ENCODE measurements at regions not wholly inside any gene's neighbourhood (a gene's known extent, or its start where the extent isn't known, plus 50 kb on each side); places are given as distances from the start of the nearest gene placed in this dataset.

DNA sequence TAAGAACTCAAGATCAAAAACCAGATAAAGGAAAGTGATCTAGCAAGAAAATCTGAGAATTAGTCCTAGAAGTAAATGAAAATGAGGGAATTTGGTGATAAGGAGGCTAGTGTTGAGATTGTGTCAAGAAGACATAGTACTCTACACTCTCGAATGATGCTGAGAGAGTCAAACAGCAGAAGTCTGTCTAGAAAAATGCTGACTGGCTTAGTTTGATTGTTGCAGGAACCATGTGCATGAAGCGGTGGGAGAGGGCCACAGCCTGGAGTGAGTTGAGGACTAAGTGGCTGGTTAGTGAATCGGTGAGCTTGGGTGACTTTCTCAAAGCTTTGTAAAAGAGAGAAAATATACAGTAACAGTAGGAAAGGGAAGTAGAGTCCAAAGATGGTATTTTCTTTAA lies 124.5 kb downstream of the LRIG3 start:
- H3K4me3 Mint-ChIP-seq = no peak overlapping the region
- peaks cover 6% of the 10 kb centered on the region for H3K9me3 Mint-ChIP-seq
- no peaks in the 10 kb centered on the region for H3K36me3 Mint-ChIP-seq
- no peaks in the 10 kb centered on the region for H3K27me3 Mint-ChIP-seq
- DNase-seq = no peak
- H3K4me1 Mint-ChIP-seq = no peaks in the 10 kb centered on the region
- no peak overlapping the region for H3K27ac Mint-ChIP-seq

DNA sequence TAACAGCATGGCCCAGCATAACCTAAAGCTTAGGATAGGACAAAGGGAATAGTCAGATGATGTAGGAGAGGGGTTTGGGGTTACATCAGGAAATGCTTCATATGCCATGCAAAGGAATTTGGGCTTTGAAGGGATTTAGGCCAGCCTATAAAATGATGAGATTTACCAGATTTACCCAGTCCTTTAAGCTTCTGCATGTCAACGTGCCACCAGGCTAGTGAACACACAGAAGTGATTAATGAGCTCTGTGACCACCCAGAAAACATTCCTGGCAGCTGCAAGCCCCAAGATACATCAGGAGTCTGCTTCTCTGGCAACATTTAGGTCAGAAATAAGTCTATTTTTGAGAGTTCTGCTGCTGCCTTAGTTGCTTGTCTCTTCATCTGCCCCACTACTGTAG lies 118.3 kb downstream of the LRIG3 start:
- H3K4me3 Mint-ChIP-seq = no peak overlapping the region
- no peaks in the 10 kb centered on the region for H3K4me1 Mint-ChIP-seq
- no peaks in the 10 kb centered on the region for H3K27me3 Mint-ChIP-seq
- peaks cover 2% of the 10 kb centered on the region for H3K9me3 Mint-ChIP-seq
- no peaks in the 10 kb centered on the region for H3K36me3 Mint-ChIP-seq
- no peak for DNase-seq
- no peak overlapping the region for H3K27ac Mint-ChIP-seq

DNA sequence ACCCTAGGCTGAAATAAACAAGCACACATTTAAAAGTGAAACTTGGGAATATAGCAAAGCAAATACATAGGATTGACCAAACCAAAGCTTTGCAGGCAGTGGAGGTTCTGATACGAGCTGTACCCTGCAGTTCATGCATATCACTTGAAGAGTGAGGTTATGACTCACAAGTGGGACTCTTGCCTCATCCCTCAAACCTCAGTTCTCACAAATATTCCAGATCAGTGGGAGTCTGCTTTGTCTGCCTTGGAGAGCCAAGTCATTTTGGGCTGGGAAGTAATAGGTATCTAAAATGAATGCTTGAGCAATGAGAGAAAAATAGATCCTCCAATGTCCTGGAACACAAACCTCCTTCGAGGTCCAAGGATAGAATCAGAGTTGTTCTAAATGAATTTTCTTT lies 116.4 kb downstream of the LRIG3 start:
- Mint-ChIP-seq H3K4me1 (no peaks in the 10 kb centered on the region), H3K4me3 (no peak overlapping the region), H3K27me3 (no peaks in the 10 kb centered on the region), H3K9me3 (peaks cover 2% of the 10 kb centered on the region), H3K27ac (no peak overlapping the region), H3K36me3 (no peaks in the 10 kb centered on the region)
- no peak for DNase-seq

DNA sequence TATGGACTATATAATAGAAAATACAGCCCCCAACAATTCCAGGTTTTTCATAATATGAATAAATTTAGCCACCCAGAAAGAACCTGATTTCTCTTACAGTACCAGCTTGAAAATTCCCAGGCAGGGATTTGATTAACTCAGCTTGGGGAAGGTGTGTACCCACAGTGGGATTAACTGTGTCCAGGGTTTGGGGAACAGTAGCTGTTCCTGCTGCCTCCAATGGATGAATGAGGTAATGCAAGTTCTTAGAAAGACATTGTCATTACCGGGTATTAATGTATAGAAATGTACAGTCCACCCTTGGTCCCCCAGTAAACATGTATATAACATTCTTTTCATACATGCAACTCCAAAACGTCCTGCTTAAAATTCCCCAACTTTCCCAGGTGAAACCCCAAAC lies 115.6 kb downstream of the LRIG3 start:
- DNase-seq = no peak
- Mint-ChIP-seq H3K4me1 (no peaks in the 10 kb centered on the region), H3K27ac (no peak overlapping the region), H3K4me3 (no peak overlapping the region), H3K27me3 (no peaks in the 10 kb centered on the region), H3K36me3 (no peaks in the 10 kb centered on the region), H3K9me3 (peaks cover under 1% of the 10 kb centered on the region)

DNA sequence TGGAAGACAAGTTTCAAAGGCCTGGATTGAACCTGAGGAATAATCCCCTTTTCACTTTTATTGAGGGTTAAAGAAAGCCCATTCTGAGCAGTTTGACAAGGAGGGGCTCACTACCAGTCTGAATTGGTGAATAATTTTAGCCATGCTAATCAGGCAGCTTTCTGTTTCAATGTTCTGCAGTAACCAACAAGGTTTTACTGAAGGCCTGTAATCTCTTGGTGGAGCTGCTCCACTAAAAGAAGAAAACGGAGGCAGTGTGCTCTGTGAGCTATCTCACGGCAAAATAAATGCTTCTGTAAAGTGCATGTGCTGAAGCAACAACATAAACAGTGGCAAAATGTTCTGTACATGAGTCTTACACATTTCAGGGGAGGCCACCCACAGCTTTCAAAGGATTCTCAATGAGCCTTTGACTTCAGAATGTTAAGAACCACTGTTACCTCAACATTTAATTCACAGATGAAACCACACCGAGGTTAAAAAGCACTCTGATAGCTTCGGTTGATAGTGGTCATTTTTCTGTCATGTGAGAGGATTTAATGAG lies 111.2 kb downstream of the LRIG3 start:
- Mint-ChIP-seq H3K4me3 (no peak overlapping the region), H3K27ac (no peak overlapping the region), H3K4me1 (no peaks in the 10 kb centered on the region), H3K27me3 (no peaks in the 10 kb centered on the region), H3K36me3 (no peaks in the 10 kb centered on the region), H3K9me3 (no peaks in the 10 kb centered on the region)
- DNase-seq = no peak

DNA sequence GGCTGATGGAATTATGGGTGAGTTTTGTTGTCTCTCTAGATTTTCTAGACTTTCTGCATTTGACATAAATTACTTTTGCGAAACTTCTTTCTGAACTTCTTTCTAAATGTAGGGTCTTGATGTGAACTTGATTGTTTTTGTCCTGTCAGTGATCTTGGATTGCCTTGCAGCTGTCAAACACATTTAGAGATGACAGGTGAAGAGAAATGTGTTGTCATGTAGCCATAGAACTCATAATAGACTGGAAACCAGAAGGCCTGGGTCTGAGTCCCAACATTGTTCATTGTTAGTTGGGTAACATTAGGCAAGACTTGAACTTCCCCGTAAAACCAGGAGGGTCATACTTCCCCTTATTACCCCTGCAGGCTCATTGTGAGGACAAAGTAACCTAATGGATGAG lies 109.0 kb downstream of the LRIG3 start:
- Mint-ChIP-seq H3K27ac (no peak overlapping the region), H3K4me3 (no peak overlapping the region), H3K27me3 (no peaks in the 10 kb centered on the region), H3K36me3 (no peaks in the 10 kb centered on the region), H3K9me3 (no peaks in the 10 kb centered on the region), H3K4me1 (no peaks in the 10 kb centered on the region)
- DNase-seq = no peak

DNA sequence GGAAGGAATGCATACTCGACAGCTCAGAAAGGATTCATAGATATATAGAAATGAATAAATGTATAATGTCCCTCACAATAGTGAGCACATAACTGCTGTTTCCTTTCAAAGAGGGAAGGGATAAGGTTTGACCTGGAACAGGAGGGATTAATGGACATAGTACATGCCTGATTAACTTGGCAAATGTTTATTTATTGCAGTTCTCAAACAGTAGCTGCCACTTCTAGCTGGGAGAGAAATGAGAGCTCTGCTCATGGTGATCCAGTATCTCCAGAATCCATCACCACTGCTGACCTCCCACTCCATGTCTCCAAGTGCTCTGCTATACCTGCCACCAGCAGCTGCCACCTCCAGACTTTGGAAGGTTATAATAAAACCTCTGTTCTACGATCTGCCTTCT lies 108.1 kb downstream of the LRIG3 start:
- Mint-ChIP-seq H3K27me3 (no peaks in the 10 kb centered on the region), H3K4me1 (no peaks in the 10 kb centered on the region), H3K9me3 (no peaks in the 10 kb centered on the region), H3K4me3 (no peak overlapping the region), H3K36me3 (no peaks in the 10 kb centered on the region), H3K27ac (no peak overlapping the region)
- no peak for DNase-seq

DNA sequence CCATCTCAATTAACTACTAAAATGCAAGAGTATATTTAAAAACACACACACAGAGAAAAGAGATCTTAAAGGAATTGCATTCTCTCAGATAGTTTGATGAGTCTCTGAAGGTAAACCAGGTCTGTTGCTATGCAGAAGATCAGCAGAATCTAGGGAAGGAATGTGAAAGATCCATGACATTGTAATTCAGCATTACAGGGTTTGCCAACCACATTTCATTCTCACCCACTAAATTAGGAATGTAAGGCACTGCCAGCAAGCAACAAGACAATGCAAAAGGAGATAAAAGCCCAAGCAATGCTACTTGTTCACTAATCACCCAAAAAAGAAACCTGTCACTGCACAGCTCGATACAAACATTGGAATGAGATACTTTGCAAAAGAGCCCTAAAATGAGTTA lies 106.3 kb downstream of the LRIG3 start:
- Mint-ChIP-seq H3K9me3 (no peaks in the 10 kb centered on the region), H3K4me1 (no peaks in the 10 kb centered on the region), H3K27ac (no peak overlapping the region), H3K27me3 (no peaks in the 10 kb centered on the region), H3K36me3 (no peaks in the 10 kb centered on the region), H3K4me3 (no peak overlapping the region)
- no peak for DNase-seq

DNA sequence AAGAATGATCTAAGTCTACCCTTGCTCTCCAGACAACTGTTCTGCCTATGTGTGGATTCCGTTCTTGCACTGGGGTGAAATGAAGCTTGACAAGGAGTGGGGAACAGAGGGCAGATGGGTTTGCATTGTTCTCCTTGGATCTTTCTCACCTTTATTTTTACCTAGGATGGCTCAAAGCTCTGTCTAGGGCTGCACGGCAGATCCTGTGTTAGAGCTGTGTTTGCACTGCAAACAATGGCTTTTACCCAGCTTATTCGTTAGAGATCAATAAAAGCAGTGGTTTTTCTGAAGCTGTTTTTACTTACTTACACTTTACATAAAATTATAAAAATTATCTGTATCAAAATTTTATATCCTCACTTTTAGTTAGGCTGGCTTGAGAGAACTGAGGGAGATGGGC lies 105.1 kb downstream of the LRIG3 start:
- Mint-ChIP-seq H3K4me3 (no peak overlapping the region), H3K27ac (no peak overlapping the region), H3K9me3 (no peaks in the 10 kb centered on the region), H3K36me3 (no peaks in the 10 kb centered on the region), H3K4me1 (no peaks in the 10 kb centered on the region), H3K27me3 (no peaks in the 10 kb centered on the region)
- DNase-seq = no peak

DNA sequence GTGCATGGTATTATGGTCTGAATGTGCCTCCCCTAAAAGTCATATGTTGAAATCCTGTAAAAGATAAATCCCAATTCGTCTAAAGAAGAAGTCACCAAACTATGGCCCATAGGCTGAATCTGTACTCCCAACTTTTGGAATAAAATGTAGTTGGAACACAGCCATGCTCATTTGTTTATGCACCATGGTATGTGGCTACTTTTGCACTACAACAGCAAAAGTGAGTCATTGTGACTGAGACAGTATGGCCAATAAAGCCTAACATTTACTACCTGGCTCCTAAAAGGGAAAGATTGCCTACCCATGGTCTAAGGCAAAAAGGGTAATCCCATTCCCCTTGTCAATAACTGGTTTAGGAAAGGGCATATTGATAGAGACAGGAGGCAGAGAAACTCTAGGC lies 101.8 kb downstream of the LRIG3 start:
- no peaks in the 10 kb centered on the region for H3K27me3 Mint-ChIP-seq
- no peak overlapping the region for H3K27ac Mint-ChIP-seq
- H3K36me3 Mint-ChIP-seq = no peaks in the 10 kb centered on the region

DNA sequence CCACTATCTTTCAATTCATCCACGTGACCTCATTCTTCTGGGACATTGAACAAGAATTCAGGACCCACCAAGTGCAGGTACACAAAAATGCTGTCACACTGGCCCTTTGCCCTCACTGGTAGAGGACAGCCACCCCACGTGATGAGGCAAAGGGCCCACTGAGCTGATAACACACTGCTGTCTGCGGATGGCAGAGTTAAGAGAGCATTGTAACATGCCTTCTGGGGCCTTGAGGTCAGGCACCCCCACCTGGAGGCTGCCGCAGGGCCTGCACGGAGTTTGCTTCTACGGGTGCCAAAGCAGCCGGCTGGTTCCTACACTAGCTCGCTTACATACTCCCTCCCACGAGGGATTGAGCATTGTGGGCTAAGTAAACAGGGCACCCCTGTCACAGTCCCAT lies 101.0 kb downstream of the LRIG3 start:
- Mint-ChIP-seq H3K36me3 (no peaks in the 10 kb centered on the region), H3K27me3 (no peaks in the 10 kb centered on the region), H3K4me3 (no peak overlapping the region), H3K27ac (no peak overlapping the region), H3K4me1 (no peaks in the 10 kb centered on the region), H3K9me3 (no peaks in the 10 kb centered on the region)
- no peak for DNase-seq

More for the DNA sequence above, 101.8 kb downstream of the LRIG3 start:
- no peak overlapping the region for H3K4me3 Mint-ChIP-seq
- no peaks in the 10 kb centered on the region for H3K4me1 Mint-ChIP-seq
- no peak for DNase-seq
- H3K9me3 Mint-ChIP-seq = no peaks in the 10 kb centered on the region

DNA sequence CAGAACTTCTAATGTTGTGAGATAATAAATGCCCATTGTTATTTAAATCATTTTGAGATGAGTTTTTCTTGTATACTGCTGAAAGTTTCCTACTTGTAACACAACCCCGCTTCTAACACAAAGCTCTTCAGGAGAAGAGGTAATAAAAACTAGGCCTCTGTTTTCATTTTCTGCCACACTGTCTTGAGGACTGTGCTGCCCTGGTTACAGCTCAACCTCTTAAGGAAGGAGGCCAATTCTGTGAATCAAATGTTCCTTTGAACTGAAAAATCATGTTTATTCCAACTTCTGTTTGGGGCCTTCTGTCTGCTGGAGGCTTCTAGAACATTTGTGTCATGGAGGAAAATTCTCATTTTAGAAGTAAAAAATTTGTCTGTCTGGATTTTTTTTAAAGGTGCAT lies 100.3 kb downstream of the LRIG3 start:
- H3K4me1 Mint-ChIP-seq = no peaks in the 10 kb centered on the region
- H3K4me3 Mint-ChIP-seq = no peak overlapping the region
- H3K27me3 Mint-ChIP-seq = no peaks in the 10 kb centered on the region
- no peak overlapping the region for H3K27ac Mint-ChIP-seq
- DNase-seq = no peak
- H3K9me3 Mint-ChIP-seq = no peaks in the 10 kb centered on the region
- H3K36me3 Mint-ChIP-seq = no peaks in the 10 kb centered on the region
